GM18861 (cell line): ENCODE measurements at regions not wholly inside any gene's neighbourhood (a gene's known extent, or its start where the extent isn't known, plus 50 kb on each side); places are given as distances from the start of the nearest gene placed in this dataset.
"Not testable (repeated sequence)": the region's sequence is repeated elsewhere in the genome, so short reads cannot be mapped to it uniquely, and the experiment has no call there.

Source experiments
- ATAC-seq: cut with Tn5 transposase; IDR thresholded peaks from one replicate; pipeline ENCODE4 v1.9.1; 2021; ENCODE audit not compliant: unreplicated experiment

DNA sequence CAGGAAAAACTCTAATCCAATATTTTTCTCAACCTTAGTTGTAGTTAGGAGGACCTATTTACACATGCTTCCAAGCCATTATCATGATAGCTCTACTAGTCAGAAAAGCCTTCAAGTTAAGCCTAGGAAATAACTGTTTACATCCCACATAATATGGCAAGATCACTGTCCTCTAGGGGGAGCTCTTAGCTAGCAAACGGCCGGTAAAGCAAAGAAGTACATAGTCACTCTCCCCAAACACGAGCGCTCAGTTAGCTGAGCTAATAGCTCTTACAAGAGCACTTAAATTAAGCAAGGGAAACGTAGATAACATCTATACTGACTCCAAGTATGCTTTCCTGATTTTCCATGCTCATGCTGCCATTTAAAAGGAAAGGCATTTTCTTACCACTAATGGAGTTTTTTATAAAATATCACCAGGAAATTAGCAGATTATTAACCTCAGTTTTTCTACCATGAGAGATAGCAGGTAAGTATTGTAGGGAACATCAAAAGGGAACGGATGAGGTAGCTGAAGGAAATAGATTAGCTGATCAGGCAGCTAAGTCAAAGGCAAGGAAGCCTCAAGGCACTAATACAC lies 100.6 kb upstream of the PABPC3 start:
- ATAC-seq = no peak

DNA sequence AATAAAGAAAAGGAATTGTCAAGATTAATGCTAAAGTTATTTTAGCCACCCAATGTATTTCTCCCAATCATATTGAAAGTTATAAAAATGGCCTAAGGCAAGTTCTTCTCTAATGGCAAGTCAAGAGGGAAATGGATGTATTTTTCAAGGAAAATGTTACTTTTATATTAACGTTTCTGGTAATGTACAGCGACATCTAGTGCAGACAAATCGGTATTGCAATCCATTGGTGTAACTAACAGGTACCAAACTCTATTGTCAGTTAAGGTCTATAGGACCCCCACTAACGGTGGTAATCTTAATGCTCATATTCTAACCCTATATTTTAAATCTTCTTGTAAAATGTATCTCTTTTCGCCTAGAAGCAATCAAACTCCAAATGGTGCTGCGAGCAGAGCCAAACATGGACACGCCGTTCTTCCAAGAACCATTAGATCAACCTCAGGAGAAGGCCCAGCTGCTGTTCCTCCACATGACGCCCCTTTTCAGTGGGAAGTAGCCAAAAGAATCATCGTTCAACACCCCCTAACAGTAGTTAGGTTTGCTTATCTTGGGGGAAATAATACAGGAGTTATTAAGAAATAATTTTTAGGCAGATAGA lies 98.5 kb upstream of the PABPC3 start:
- ATAC-seq = no peak

DNA sequence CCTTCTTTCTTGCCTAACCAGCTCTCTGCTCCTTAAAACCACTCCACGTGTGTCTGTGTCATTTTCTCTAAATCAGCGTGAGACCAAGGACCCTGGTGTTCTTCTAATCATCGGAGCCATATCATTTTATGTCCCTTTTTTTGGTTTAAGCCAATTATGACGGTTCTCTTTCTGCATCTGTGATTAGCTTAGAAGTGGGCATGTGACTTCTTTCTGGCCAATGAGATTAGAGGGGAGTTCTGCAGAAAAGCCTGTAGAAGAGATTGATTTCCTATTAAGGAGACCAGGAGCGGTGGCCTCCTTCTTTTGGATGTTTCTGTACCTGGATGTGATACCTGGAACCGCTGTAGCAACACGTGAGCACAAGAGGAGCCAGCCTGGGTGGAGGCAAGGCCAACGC lies 97.5 kb upstream of the PABPC3 start:
- no peak for ATAC-seq

DNA sequence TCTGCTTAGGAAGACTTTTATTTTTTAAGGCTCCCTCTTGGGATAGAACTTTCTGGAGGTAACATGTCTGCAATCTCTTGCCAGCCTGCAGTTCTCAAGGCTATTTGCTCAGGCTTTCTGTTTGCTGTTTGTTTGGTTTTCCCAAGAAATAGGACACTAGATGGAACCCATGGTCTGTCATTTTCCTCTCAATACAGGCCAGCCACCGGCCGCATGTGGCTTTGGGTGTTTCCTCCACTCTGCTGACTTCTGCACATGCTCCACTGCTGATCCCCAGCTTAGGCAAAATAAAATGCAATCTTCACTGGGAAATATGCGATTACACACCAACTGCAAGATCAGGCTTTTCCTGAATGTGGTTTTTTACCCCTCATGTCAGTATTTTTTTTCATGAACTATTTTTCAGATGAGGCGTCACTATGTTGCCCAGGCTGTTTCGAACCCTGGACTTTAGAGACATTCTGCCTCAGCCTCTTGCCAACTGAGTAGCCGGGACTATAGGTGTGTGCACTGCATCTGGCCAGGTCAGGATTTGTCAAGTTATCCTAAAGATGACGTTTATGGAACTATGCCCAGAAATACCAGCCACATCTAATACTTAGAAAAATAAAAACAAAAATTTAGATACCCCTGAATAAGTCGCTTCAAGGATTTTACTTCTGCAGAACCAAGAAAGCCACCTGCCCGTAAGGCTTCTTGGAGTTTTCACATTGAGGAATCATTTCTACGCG lies 94.3 kb upstream of the PABPC3 start:
- no peak for ATAC-seq

DNA sequence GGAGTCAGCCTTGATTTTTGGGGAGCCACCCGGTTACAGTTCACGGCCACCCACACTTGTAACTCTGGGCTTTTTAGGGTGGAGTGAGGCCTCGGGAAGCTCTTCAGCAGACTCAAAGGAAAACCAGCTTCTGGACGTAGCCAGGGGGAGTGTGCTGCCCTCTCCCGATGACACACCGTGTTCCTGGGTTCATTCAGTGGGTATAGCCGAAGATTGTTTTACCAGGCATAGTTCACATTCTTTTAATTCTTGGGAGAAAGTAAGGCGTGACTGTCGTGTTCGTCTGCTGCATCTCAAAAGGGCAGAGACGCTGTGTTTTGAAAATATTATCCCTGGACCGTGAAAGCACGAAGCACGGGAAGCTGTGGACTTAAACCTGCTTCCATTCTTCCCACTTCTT lies 93.6 kb upstream of the PABPC3 start:
- ATAC-seq = not testable (repeated sequence)

DNA sequence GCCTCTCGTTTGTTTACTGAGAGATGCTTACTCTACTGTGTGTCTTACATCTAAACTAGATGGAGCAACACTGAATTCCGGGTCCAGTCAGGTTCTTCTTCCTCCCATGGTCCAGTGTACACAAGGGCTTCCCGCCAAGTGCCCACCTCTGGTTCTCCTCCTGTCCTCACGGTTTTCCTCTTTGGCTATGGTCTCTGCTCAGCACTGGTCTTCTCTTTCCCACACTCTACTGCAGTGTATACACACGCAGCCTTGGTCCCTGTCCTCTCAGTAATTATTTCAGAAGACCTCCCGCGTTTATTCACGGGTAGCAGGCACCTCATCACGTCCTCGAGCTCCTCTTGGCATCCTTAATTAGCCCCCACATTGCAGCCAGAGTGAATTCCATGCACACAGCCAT lies 91.4 kb upstream of the PABPC3 start:
- not testable (repeated sequence) for ATAC-seq

DNA sequence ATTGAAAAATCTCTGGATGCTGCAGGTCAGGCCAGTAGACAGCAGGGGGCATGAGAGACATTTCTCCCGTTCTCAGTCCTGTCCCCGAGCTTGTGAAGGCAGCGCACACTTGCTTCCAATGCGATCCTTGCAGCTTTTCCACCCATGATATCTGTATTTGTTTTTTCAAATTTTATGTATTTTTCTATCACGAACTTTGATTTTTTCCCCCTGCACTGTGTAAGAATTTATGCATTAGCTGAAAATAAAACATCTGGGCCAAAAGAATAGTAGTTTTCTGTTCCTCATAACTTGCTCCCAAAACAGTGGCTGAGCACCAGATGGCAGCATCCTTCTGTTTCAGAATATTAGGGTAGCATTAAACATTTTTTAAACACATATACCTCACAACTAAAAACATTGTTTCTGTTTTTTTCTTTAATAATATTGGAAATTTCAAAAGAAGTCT lies 90.9 kb upstream of the PABPC3 start:
- ATAC-seq = not testable (repeated sequence)

DNA sequence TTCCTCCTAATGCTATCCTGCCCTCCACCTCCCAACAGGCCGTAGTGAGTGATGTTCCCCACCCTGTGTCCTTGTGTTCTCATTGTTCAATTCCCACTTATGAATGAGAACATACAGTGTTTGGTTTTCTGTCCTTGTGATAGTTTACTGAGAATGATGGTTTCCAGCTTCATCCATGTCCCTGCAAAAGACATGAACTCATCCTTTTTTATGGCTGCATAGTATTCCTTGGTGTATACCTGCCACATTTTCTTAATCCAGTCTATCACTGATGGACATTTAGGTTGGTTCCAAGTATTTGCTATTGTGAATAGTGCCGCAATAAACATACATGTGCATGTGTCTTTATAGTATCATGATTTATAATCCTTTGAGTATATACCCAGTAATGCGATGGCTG lies 88.5 kb upstream of the PABPC3 start:
- ATAC-seq = not testable (repeated sequence)

DNA sequence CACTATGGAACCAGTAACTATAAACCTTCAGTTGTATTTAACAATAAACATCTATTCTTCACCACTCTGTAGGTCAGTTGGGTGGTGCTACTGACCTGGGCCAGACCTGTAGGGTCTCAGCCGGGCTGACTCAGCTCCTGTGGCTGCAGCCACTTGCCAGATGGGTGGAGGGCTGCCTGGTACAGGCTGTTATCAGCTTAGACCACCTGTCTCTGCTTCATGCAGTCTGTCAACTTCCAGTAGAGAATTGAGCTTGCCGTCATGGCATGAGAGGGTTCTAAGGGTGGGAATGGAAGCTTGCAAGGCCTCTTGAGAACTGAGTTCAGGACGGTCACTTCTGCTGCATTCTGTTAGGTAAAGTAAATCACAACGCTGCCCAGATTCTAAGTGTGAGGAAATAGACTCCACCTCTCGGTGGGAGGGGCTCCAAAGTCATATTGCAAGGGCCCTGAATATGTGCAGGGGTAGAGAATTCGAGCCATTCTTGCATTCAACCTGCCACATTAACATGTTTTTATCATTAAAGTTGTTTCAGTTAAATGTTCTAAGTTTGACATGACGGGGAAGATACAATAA lies 81.5 kb upstream of the PABPC3 start:
- ATAC-seq = not testable (repeated sequence)

DNA sequence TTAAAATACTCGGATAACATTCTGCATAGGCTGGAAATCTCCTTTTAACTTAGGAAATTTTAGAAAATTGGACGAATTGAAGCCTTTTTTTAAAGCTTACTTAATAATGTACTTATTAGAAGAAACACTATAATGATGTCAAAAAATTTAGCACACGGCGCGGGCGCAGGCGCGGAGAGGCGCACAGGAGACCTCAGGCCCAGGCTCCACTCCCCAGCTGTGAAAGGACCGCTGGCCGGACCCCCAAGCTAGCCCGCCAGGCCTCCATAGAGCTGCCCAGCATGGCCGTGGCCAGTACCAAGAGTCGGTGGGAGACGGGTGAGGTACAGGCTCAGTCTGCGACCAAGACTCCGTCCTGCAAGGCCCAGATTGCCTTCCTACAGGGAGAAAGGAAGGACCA lies 78.8 kb upstream of the PABPC3 start:
- not testable (repeated sequence) for ATAC-seq

DNA sequence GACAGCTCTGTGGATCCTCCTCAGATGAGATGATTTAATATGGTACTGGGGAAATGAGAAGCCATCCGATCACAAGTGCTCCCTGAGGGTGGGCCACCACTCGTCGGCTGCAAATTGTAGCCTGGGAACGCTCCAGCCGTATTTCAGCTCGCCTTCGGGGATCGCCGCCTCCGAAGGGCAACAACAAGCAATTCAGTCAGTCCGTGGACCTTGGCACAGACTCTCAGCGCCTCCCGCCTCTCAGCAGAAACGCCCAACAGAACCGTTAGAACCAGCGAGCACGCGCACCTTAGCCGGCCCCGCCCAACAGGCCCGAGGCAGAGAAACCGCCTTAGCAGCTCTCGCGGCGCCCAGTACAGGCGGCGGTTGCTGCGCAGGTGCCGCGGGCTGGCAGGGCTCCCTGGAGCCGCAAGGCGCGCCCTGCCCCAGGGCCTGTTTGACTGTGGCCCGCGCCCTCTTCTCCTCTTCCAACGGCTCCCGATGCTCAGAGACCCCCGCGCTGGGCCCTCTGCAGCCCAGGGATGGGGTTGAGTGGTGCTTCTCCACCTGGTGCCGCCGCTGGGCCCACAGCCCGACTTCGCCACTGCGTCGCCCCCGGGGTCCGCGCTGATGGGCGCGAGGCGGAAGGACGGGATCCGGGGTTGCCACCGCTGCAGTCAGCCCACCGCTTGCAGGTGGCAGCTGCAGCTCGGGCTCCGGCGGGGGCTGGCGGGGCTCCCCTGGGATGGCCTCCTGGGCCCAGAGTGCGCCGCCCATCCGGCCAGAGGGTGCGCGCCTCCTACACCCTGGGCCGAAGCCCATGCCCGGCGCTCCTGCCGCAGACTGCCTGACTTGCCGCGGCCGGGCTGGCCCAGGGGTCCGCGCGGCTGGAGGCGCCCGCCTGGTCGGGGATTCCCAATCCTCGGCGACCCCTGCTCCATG lies 77.9 kb upstream of the PABPC3 start:
- ATAC-seq = not testable (repeated sequence)

DNA sequence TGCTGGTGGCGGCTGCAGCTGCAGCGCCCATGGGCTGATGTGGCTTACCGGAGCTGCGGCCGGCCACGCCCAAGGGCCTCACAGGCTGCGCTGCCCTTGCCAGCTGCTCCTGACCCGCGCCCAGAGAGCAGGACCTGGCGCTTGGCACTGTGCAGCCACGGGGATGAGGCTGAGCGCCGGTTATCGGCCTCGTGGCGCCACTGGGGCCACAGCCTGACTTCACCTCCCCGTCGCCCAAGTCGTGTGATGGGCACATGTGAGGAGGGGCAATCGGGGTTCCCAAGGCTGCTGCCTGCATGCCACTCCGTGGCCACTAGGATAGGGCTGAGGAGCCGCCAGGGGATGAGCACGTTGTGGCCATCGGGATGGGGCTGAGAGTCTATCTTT lies 77.2 kb upstream of the PABPC3 start:
- no peak for ATAC-seq

DNA sequence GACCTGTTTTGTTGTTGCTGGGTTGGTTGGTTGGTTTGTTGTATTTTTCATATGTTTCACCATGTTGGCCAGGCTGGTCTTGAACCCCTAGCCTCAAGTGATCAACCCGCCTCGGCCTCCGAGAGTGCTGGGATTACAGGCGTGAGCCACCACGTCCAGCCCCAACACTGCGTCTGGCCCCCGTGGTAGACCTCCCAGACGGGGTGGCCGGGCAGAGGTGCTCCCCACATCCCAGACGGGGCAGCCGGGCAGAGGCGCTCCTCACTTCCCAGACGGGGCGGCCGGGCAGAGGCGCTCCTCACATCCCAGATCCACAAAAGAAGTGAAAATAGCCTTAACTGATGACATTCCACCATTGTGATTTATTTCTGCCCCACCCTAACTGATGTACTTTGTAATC lies 76.2 kb upstream of the PABPC3 start:
- not testable (repeated sequence) for ATAC-seq

DNA sequence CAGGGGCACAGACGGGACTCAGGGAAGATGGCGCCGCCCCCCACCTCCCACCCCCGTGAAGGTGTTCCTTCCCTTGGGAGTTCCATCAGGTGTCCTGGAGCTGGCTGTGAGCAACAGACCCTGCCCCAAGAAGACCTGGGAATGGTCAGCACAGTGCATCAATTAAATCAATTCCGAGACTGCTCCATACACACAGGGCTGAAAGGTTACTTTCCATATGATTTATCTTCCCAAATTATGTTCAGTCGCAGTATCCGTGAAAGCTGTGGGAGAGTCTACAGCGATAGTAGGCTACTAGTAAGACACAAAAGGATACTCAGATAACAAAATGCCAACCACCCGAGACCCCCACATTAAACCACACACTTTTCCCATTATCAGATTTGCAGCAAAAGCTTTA lies 71.8 kb upstream of the PABPC3 start:
- no peak for ATAC-seq

DNA sequence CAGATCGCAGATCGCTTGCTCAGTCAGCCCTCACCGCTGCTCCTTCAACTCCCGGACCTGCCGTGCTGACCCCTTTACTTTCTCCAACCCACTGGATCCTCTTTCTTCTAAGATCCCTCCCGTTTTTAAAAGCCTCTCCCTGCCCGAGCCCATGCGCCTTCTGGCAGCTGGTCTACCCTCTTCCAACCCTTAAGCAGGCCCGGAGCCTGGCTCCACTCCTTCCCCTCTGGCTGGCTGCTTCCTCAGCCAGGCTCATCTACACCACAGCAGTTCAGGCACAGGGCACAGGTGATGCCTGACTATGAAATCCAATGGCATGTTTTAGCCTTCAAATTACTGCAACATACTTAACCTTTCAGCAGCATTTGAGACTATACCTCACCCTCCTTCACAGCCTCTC lies 63.8 kb upstream of the PABPC3 start:
- no peak for ATAC-seq

DNA sequence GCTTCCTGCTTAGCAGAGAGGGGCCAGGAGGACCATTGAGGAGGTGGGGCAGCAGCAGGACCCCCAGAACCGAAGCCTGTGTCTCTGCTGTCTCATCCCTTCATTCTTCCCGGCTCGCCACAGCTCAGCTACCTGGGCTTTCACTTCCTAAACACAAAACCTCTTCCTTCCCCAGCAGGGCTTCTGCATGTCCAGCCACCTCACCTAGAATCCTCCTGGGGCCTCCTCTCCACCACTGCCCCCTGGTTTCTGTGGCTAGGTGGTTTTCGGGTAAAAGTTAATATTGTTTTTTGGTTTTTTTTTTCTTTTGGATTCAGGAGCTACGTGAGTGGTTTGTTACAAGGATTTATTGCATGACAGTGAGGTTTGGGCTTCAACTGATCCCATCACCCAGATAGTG lies 61.8 kb upstream of the PABPC3 start:
- ATAC-seq = no peak

DNA sequence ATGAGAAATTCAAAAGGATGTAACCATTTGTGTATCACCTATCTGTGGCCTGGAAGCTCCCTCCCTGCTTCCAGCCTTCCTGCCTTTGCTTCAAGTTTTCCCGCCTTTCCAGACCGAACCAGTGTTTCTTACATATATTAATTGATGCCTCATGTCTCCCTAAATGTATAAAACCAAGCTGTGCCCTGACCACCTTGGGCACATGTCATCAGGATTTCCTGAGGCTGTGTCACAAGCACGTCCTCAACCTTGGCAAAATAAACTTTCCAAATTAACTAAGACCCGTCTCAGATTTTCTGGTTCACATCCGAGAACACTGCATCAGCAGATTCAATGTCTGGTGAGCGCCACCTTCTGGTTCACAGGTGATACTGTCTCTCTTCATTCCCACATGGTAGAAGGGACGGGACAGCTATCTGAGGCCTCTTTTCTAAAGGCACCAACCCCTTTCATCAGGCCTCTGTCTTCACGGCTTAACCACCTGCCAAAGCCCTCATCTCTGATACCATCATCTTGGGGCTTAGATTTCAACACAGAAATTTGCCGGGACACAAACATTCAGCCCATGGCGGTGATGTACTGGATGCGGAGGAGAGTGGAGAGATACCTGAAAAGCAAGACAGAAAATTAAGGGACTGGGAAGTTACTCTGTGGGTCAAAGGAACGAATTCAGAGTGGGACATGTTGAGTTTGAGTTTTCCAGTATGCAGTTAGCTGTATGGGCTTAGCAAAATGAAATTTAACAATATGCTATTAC lies 58.7 kb upstream of the PABPC3 start:
- peak; percentile 72 for ATAC-seq

DNA sequence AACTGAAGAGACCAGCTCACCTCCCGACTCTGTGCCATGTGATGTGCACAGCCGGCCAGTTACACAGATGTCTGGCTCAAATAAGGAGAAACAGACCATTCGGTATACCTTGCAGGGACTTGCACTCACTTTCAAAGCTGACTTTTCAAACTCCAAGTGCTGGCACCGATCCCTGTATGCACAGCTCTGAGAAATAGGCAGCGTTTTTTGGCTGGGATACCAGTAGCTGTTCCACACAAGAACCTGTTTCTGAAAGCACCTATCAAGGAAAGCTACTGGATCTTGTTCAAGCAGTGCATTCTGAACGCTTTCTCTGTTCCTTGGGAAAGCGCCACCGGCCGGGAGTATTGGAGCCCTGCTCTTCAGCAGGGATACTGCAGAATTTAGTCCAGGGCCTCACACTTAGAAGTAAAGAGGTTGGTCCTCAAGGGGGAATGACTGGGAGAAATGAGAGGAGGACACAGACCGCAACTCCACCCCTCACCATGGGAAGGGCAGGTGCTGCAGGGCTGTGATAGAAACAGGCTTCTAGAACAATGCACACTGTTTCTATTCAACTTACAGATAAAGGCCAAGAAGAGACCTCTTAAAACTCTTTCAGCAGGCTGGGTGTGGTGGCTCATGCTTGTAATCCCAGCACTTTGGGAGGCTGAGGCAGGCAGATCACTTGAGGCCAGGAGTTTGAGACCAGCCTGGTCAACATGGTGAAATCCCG lies 53.6 kb upstream of the PABPC3 start:
- ATAC-seq = no peak

DNA sequence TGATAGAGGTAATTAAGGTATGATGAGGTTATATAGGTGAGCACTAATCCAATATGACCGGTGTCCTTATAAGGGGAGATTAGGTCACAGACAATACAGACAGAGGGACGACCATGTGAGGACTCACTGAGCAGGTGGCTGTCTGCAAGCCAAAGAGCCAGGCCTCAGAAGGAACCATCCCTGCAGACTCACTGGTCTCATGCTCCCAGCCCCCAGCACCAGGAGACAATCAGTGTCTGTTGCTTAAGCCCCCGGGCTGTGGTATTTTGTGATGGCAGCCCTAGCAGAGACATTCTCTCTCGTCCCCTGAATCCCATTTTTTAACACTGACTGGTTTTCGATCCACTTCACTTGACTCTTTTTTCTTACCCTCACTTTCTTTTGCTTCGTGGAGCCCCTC lies 51.9 kb upstream of the PABPC3 start:
- no peak for ATAC-seq
